HUES64 (cell line): ENCODE measurements at regions not wholly inside any gene's neighbourhood (a gene's known extent, or its start where the extent isn't known, plus 50 kb on each side); places are given as distances from the start of the nearest gene placed in this dataset.

Experiments used
- H3K27ac ChIP-seq: 2 replicates; pipeline ENCODE4 v1.7.0; 2013; ENCODE audit warnings: low read depth, low read length, inconsistent platforms
- H3K27me3 ChIP-seq: 2 replicates; pipeline ENCODE4 v1.6.1; 2013; ENCODE audit warnings: mild to moderate bottlenecking, low read length; ENCODE audit not compliant: insufficient read depth
- H3K36me3 ChIP-seq: 2 replicates; pipeline ENCODE4 v1.6.1; 2013; ENCODE audit warnings: mild to moderate bottlenecking, low read length; ENCODE audit not compliant: insufficient read depth
- H3K4me1 ChIP-seq: 2 replicates; pipeline ENCODE4 v1.6.1; 2013; ENCODE audit warnings: mild to moderate bottlenecking, low read length, moderate library complexity; ENCODE audit not compliant: insufficient read depth
- H3K4me3 ChIP-seq: 2 replicates; pipeline ENCODE4 v1.5.1; 2013; ENCODE audit warnings: mild to moderate bottlenecking, low read length, moderate library complexity
- H3K9ac ChIP-seq: 2 replicates; pipeline ENCODE4 v1.6.1; 2013; ENCODE audit warnings: mild to moderate bottlenecking, low read depth, low read length
- H3K9me3 ChIP-seq: 2 replicates; pipeline ENCODE4 v1.6.1; 2013; ENCODE audit warnings: low read depth, low read length; ENCODE audit not compliant: insufficient read depth
- WGBS: fragments of 150-250, 120-280 bp; methylation state at CpG from one replicate; pipeline ENCODE4 v1.1.7; 2013; ENCODE audit warnings: missing lambda C conversion rate; 5-methylcytosine and 5-hydroxymethylcytosine counted together

GRCh38 chr4:126582737-126583136, 1050.0 kb upstream of the INTU start:
- Histone ChIP-seq H3K27me3 (no peaks in the 10 kb centered on the region), H3K9ac (no peak overlapping the region), H3K4me3 (no peak overlapping the region), H3K36me3 (no peaks in the 10 kb centered on the region), H3K4me1 (no peaks in the 10 kb centered on the region), H3K9me3 (no peaks in the 10 kb centered on the region), H3K27ac (no peak overlapping the region)
- 94% methylated on average over 2 of the region's 2 CpGs for WGBS

DNA sequence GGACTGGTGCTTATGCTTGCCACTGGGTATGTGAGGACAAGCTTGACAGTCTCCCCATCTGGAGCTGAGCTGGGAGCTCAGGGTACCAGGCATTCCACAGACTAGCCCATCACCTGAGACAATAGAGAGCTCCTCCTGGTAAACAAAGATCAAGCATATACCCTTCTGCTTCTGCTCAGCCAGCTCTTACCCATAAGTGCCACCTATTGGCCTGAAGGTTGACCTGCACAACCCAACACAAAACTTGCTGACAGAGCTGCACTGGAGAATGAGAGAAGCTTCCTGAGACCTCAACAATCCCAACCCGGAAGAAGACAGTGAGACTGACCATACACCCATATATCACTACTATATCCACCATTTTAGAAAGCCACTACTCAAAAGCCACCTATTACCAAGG, 1049.2 kb upstream of the INTU start:
- Histone ChIP-seq H3K4me1 (no peaks in the 10 kb centered on the region), H3K27ac (no peak overlapping the region), H3K4me3 (no peak overlapping the region), H3K9me3 (no peaks in the 10 kb centered on the region), H3K27me3 (no peaks in the 10 kb centered on the region), H3K9ac (no peak overlapping the region), H3K36me3 (no peaks in the 10 kb centered on the region)
- WGBS = 69% methylated on average over 1 of the region's 1 CpG

GRCh38 chr4:126591583-126591982, 1041.2 kb upstream of the INTU start:
- no peaks in the 10 kb centered on the region for H3K9me3 ChIP-seq
- H3K9ac ChIP-seq = no peak overlapping the region
- H3K36me3 ChIP-seq = no peaks in the 10 kb centered on the region
- no peak overlapping the region for H3K27ac ChIP-seq
- H3K27me3 ChIP-seq = no peaks in the 10 kb centered on the region
- no peak overlapping the region for H3K4me3 ChIP-seq
- no peaks in the 10 kb centered on the region for H3K4me1 ChIP-seq

GRCh38 chr4:126592088-126592487, 1040.7 kb upstream of the INTU start:
- no CpG with 5 or more reads among the region's 3 CpGs for WGBS
- Histone ChIP-seq H3K9me3 (no peaks in the 10 kb centered on the region), H3K4me3 (no peak overlapping the region), H3K27me3 (no peaks in the 10 kb centered on the region), H3K9ac (no peak overlapping the region), H3K36me3 (no peaks in the 10 kb centered on the region), H3K27ac (no peak overlapping the region), H3K4me1 (no peaks in the 10 kb centered on the region)

GRCh38 chr4:126593626-126594025, 1039.1 kb upstream of the INTU start:
- H3K4me1 ChIP-seq = no peaks in the 10 kb centered on the region
- H3K27ac ChIP-seq = no peak overlapping the region
- 90% methylated on average over 1 of the region's 2 CpGs for WGBS
- no peaks in the 10 kb centered on the region for H3K36me3 ChIP-seq
- H3K4me3 ChIP-seq = no peak overlapping the region
- no peaks in the 10 kb centered on the region for H3K9me3 ChIP-seq
- H3K9ac ChIP-seq = no peak overlapping the region
- H3K27me3 ChIP-seq = no peaks in the 10 kb centered on the region

DNA sequence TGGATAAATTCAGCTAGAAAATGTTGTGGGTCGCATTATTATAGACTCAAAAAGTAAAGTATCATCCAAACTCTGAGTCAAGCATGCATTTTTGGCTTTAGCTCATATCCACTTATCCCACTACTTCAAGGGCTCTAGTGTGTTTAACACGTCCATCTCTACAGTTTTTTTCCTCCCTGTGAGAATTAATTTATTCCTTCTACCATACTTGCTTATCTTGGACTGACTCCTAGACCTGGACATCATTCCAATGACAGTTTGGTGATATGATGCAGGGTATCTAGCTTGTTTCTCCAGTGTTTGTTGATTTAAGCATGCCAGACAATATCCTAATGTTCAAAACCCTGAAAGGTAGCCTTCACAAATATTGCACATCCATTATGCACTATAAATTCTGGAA, 1037.1 kb upstream of the INTU start:
- Histone ChIP-seq H3K4me3 (no peak overlapping the region), H3K9ac (no peak overlapping the region), H3K9me3 (no peaks in the 10 kb centered on the region), H3K4me1 (no peaks in the 10 kb centered on the region), H3K36me3 (no peaks in the 10 kb centered on the region), H3K27me3 (no peaks in the 10 kb centered on the region), H3K27ac (no peak overlapping the region)
- WGBS = 93% methylated on average over 2 of the region's 2 CpGs

DNA sequence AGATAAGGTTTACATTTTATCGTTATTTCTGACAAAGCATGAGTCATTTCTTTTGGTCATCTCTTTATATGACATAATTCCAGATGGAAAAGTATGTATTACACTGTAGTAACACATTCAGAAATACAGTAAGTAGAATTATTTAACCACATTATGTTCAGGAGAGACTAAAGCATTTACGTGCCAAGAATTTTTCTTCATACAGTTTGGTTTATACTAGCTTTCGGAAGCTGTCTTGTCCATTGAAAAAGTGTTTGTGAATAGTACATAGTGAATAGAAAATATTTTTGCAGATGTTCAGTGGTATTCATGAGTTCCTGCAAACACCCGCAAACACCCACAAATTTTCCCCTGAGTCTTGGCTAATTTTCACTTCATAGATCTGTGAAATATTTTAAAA, 1033.0 kb upstream of the INTU start:
- Histone ChIP-seq H3K4me3 (no peak overlapping the region), H3K36me3 (no peaks in the 10 kb centered on the region), H3K9me3 (no peaks in the 10 kb centered on the region), H3K27ac (no peak overlapping the region), H3K4me1 (peaks cover 13% of the 10 kb centered on the region; the same call in 1 of the 2 replicates), H3K27me3 (no peaks in the 10 kb centered on the region), H3K9ac (no peak overlapping the region)
- 88% methylated on average over 2 of the region's 4 CpGs for WGBS

DNA sequence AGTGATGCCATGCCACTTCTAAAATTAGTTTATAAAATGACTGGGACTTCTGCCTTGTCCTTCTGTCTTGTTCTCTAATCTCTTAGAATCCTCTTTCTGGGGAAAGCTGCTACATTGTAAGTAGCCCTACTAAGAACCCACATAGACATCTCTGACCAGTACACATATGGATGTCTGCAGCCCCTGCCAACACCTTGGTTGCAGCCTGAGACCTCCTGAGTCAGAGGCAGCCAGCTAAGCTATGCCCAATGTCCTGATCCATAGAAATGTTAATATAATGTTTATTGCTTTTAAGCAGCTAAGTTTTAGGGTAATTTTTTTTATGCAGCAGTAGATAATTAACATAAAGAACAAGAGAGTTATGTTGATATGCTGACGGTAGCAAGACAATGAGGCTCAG, 1029.5 kb upstream of the INTU start:
- H3K9ac ChIP-seq = no peak overlapping the region

DNA sequence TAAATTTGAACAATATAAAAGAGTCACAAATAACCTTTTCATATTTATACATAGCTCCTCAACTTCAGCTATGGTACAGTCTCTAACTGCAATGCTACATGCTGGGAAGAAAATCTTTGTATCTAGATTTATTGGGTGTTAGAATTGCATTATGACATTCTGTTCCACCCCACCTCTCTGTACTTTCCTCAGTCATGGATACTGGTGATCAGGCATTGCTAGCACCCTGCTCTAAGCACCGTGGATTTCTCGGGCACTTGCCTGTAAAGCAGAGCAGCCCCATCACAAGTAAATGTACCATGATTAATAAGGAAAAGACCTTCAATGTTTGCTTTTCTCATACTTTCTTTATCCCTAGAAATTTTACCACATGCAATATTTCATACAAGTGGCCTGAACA, 1028.9 kb upstream of the INTU start:
- Histone ChIP-seq H3K27ac (no peak overlapping the region), H3K9ac (no peak overlapping the region), H3K9me3 (no peaks in the 10 kb centered on the region), H3K36me3 (no peaks in the 10 kb centered on the region), H3K4me1 (peaks cover 13% of the 10 kb centered on the region; the same call in 1 of the 2 replicates), H3K27me3 (no peaks in the 10 kb centered on the region), H3K4me3 (no peak overlapping the region)
- 93% methylated on average over 2 of the region's 2 CpGs for WGBS

More for the DNA sequence above, 1029.5 kb upstream of the INTU start:
- H3K36me3 ChIP-seq = no peaks in the 10 kb centered on the region
- peaks cover 13% of the 10 kb centered on the region; the same call in 1 of the 2 replicates for H3K4me1 ChIP-seq
- no peak overlapping the region for H3K4me3 ChIP-seq
- no peak overlapping the region for H3K27ac ChIP-seq
- H3K27me3 ChIP-seq = no peaks in the 10 kb centered on the region
- H3K9me3 ChIP-seq = no peaks in the 10 kb centered on the region
- 54% methylated on average over 1 of the region's 1 CpG for WGBS

DNA sequence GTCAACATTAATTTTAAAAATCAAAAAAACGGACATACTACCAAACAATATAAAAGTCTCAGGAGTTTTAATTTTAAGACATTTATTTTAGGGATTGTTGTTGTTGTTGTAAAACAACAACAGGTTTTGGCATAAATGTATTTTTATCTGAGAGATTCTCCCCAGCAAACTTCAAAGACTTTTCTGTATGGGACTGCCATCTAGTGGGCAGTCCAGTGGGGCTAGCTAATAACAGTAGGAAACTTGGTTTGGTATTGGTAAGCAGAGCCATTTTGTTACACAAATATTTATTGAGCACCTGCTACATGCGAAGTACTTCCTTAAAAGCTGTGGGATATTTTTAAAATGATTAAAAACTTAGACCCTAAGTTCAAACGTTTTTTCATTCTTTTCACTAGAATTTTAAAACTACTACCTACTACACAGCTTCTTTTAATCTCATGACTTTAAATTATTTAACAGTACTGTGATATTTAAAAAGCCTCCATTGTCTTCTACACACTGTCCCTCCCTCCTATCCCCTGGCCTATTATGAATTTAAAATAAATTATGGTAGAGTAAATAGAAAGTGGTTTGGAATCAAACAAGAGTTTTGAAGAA, 1028.4 kb upstream of the INTU start:
- H3K9me3 ChIP-seq = no peaks in the 10 kb centered on the region
- H3K36me3 ChIP-seq = no peaks in the 10 kb centered on the region
- H3K27ac ChIP-seq = no peak overlapping the region
- H3K27me3 ChIP-seq = no peaks in the 10 kb centered on the region
- peaks cover 13% of the 10 kb centered on the region; the same call in 1 of the 2 replicates for H3K4me1 ChIP-seq
- H3K4me3 ChIP-seq = no peak overlapping the region
- H3K9ac ChIP-seq = no peak overlapping the region
- 13% methylated on average over 1 of the region's 3 CpGs for WGBS

DNA sequence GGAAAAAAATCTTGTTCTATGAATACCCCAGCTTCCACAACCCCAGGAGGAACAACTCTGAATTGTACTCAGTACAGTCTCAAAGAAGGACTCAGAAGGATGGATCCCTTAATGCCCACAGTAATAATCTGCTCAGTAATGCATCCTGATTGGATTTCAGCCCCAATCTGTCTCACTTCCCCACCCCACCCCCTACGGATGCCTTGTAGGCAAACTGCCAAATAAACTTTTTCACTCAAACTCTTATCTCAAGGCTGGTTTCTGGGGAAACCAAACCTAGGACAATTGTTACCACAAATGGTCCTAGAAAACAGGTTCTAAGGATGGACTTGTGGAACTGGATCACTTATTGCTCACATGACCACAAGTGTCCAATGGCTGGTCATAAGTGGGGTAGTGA, 1021.8 kb upstream of the INTU start:
- no peaks in the 10 kb centered on the region for H3K27me3 ChIP-seq

GRCh38 chr4:126611900-126612299, 1020.9 kb upstream of the INTU start:
- 66% methylated on average over 3 of the region's 4 CpGs for WGBS
- Histone ChIP-seq H3K27ac (no peak overlapping the region), H3K4me1 (no peaks in the 10 kb centered on the region), H3K36me3 (no peaks in the 10 kb centered on the region), H3K9me3 (no peaks in the 10 kb centered on the region), H3K4me3 (no peak overlapping the region), H3K27me3 (no peaks in the 10 kb centered on the region), H3K9ac (no peak overlapping the region)

More for the DNA sequence above, 1021.8 kb upstream of the INTU start:
- WGBS = 91% methylated on average over 1 of the region's 1 CpG
- Histone ChIP-seq H3K9ac (no peak overlapping the region), H3K4me1 (no peaks in the 10 kb centered on the region), H3K27ac (no peak overlapping the region), H3K9me3 (no peaks in the 10 kb centered on the region), H3K36me3 (no peaks in the 10 kb centered on the region), H3K4me3 (no peak overlapping the region)
